ENCODE measurements at regions not wholly inside any gene's neighbourhood (a gene's known extent, or its start where the extent isn't known, plus 50 kb on each side); places are given as distances from the start of the nearest gene placed in this dataset.

- no peak for TF ChIP-seq CTCF (IDR thresholded peaks at IDR 0.05)
- no peak for TF ChIP-seq POLR2A (IDR thresholded peaks at IDR 0.05)
Measured at GRCh38 chr5:145497052-145497451, 338.1 kb downstream of the PRELID2 start.

All from esophagus squamous epithelium (tissue), 4 donors.